GM21423 (cell line): ENCODE measurements at regions not wholly inside any gene's neighbourhood (a gene's known extent, or its start where the extent isn't known, plus 50 kb on each side); places are given as distances from the start of the nearest gene placed in this dataset.

Experiments used
- ATAC-seq: cut with Tn5 transposase; IDR thresholded peaks from one replicate; pipeline ENCODE4 v1.9.1; 2021; ENCODE audit warnings: mild to moderate bottlenecking, moderate library complexity; ENCODE audit not compliant: unreplicated experiment

DNA sequence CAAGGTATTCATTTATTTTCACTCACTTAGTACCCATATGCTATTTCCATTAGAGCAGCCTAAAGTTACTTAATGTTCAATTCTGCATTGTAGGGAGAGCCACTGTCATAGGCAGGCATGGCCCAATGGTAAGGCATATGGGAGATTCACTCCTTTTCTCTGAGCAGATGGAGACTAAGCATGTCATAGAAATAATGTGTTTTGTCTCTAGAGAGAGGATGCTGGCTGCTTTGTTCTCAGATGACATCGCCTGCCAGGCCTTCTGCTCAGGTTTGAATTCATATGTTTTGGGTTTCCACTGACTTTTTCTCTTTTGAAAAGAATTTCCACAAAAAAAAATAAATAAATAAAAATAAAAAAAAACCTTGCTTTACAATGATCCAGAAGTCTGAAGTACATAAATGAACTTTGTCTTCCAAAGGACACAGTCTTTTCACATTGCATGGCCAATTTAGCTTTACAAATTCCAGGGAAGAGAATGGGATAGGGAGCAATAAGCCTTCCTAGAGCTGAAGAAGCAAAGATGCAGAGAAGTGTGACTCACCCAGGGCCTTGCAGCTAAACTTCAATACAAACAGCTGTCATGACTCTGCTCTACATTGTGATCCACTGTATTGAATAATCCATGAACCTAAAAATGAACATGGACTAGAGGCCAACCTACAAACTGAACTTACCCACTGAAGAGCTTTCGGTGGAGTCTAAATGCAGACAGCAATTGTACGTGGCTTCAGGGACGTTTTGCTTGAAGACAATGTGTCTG lies 422.5 kb downstream of the CMPK2 start:
- no peak for ATAC-seq

DNA sequence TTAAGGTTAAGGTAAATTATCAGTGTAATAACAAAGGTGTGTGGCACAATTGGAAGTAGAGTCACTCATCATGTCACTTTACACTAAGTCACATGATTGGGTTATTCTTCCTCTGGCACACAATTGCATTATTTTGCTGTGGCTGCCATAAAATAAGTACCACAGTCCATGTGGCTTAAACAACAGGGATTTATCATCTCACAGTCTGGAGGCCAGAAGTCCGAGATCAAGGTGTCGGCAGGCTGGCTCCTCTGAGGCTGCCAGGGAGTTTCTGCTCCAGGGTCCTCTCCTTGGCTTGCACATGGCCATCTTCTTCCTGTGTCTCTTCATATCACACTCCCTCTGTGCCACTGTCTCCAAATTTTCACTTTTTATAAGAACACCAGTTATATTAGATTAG lies 421.2 kb downstream of the CMPK2 start:
- ATAC-seq = no peak

DNA sequence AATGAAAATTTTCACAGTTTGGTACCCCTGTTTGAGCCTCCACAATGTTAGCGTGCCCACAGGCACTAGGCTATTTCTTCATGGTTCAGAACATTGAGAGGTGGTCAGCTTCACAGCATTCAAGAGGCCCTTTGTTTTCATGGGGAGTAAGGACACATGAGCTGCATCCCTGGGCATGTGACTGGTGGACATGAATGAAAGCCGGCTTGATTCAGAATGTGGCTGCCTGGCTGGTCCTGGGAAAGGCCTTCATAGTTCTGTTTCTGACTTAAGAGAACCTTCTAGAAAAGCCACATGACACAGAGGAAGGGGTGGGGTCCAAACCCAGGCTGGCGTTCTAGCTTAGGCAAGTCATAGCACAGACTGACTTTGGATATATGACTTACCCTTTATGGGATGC lies 420.6 kb downstream of the CMPK2 start:
- no peak for ATAC-seq

DNA sequence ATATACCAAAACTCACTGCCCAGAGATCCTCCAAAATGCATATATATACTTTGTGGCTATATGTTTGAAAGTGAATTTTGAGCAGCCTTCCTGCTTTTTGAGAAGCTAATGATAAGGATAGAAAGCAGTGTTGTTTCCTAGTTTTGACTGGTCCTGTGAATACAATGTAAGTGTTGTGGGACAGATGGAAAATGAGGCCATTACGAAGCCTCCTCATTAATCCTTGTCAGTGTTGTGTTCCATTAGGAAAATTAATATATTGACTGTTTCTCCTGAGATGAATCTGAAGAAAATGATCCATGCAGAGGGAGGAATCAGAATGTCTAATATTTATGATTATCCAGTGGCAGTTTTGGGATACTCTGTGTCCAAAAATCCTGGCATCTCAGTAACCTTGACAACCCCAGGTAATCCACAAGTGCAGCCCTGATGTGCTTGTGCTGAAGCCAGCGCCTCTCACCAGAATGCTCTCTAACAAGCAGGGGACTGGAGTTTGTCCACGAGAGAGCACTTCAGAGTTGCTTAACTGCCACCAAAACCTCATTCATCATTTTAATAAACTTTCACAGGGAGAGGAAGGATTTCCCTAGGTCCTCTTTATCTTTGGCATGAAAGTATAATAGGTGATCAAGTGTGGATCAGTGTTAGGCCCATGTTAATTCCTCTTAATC lies 418.6 kb downstream of the CMPK2 start:
- ATAC-seq = no peak

DNA sequence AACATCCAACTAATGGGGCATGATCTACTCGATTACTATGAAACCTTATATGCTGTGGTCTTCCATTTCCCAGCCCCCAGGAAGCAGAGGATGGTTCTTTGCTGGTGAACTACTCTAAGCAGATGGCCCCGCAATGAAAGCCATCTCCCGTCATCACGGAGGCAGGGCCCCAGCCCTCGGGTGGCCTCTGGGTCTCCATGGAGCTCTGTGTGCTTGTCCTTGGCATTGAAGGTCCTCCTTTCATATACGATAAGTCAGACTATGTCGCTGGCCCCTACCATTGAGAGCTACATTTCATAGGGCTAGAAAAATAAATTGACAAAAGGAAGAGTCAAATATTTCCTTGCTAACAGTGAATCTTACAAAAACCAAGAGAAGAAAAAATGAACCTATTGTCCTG lies 416.8 kb downstream of the CMPK2 start:
- ATAC-seq = no peak

DNA sequence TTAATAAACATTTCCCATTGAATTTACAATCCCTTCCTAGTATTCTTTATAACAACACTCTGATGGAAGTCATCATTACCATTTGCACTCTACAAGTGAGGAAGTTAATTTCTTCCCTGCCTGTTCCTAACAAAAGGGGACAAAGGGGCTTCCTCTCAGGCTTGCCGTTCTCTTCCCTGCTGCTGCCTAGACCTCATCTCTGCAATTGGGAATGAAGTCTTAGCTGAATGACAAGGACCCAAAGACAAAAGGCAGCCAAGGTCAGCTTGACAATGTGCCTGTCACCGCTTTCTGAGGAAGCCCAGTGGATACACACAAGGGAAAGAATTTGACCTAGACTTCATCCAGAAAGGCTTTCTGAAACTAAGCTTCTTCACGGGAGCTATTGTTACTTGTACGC lies 416.4 kb downstream of the CMPK2 start:
- no peak for ATAC-seq

DNA sequence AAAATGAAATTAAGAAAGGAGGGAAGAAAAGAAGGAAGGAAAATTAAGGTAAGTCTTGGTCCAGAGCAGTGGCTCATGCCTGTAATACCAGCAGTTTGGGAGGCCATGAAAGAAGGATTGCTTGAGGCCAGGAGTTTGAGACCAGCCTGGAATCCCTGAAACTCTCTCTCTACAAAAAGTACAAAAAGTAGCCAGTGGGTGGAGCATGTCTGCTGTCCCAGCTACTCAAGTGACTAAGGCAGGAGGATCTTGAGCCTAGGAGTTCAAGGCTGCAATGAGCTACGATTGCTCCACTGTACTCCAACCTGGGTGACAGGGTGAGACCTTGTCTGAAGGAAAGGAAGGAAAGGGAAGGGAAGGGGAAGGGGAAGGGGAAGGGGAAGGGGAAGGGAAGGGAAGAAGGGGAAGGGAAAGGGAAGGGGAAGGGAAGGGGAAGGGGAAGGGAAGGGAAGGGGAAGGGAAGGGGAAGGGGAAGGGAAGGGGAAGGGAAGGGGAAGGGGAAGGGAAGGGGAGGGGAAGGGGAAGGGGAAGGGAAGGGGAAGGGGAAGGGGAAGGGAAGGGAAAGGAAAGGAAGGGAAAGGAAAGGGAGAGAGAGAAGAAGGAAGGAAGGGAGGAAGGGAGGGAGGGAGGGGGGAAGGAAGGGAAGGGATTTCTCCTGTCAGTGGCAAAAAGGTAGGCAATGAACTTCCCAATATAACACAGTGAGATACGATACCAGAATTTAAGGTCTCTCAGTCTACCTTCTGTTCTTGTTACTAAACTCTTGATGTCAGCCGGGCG lies 412.8 kb downstream of the CMPK2 start:
- ATAC-seq = no peak

DNA sequence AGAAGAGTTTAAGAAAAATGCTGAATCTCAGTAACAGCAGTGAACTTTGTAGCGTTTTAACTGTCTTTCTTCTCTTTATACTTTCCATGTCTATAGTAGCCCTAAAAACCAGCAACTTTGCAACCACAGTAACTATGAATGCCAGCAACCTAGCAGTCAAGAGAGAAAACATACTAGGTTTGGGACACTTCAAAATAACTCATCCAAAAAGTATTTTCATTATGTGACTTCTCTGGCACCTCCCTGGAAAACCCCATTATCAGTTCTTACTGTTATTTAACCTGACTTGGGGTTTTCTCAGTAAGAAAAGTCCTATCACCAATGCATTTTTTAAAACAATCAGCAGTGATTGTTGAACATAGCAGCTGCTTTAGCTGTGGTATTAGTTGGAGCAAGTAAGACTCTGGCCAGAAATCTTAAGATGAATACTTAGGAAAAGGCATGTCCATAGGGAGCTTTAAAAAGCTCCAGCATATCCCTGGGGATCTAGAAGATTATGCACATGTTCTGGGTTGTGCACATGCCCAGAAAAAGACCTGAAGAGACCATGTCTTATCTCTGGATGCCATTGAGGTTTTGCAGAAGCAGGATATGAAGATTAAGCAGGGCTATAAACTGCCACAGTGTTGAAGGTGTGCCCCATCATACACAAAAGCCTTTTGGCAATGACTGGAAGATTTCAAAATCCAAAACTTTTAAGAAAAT lies 411.3 kb downstream of the CMPK2 start:
- ATAC-seq = no peak

DNA sequence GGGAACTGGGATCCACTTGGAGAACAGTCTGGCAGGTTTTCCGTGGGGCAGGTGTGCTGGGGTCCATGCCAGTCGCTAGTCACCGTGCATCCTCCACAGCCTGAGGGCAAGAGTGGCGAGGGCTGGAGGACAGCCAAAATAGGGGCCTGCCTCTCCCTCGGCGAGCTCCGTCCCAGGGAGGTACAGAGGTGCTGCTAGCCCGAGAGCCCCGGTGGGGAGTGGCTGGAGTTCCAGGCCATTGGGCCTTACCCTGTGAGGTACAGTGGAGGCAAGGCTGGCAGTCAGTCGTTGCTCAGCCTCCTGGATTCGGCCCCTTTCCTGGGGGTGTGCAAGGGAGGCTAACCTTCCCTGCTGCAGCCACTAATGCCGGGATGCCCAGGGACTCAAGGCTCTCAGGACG lies 406.6 kb downstream of the CMPK2 start:
- ATAC-seq = no peak

DNA sequence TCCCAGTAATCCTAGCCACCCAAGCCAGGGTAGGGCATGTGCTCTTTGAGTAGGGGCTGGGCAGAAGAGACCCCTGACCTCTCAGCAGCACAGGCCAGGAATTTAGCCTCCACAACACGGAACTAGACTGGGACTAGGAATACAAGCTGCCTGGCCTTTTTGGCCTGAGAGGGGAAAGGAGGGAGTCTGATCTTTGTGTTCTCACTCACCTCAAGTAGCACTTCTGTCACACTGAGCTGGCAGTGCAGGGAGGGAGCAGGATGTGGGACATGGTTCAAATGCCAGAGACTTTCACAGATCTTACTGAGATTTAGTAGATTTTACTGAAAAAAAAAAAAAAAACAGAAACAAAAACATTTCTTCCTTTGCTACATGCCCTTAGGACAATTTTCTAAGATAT lies 395.2 kb downstream of the CMPK2 start:
- no peak for ATAC-seq

DNA sequence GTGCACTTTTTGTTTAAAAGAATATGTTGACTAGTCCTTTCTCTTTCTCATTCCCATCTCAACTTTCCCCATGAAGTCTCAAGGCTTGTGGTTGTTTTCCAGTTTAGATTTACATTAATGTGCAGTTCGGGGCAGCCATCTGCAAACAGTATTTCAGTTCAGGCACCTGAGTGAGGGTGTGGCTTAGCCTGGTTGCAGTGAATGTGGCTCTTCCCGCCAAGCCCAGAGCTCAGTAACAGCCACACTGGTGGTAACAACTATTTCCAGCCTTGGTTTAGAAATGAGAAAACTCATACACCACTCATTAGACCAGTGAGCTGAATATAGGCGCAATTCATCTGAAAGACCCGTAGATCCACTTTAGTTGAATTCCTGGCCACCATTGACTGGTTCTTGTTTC lies 394.3 kb downstream of the CMPK2 start:
- ATAC-seq = no peak

DNA sequence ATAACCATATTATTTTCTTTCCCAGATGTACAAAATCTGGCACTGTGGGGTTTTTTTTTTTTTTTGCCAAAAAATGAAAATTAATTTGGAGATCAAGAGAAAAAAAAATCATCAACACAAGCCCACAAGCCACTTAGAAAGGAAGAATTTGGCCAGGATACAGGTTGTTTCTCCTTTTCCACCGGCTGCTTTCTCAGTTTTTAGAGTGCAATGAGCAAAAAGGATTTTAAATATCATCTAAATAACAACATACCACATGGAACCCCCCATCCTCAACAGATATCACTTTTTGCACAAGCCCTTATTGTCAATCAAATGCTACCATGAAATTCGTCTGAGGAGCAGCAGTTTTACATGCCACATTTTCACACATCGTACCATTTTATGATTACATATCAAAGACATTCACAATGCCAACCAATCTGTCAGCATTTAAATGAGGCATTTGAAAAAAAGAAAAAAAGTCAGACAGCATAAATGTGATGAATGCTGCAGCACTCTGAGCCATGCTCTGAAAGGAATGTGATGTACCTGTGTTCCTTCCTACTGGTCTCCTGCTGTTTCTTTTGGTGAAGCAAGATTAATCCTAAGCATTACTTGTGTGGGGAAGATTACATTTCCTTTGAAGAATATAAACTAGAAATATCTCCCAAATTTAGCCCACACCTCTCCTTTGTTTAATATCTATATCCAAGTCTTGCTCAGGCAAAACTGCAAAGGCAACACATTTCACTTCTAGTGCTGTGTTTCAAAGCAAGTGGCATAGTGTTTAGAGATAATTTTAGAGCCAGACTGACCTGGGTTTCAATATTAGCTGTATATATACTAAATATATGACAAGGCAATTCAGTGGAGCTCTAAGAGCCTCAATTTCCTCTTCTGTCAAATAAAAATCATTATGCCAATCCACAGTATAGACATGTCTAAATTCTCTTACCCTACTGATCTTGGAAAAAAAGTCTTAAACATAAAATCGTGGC lies 391.3 kb downstream of the CMPK2 start:
- no peak for ATAC-seq

DNA sequence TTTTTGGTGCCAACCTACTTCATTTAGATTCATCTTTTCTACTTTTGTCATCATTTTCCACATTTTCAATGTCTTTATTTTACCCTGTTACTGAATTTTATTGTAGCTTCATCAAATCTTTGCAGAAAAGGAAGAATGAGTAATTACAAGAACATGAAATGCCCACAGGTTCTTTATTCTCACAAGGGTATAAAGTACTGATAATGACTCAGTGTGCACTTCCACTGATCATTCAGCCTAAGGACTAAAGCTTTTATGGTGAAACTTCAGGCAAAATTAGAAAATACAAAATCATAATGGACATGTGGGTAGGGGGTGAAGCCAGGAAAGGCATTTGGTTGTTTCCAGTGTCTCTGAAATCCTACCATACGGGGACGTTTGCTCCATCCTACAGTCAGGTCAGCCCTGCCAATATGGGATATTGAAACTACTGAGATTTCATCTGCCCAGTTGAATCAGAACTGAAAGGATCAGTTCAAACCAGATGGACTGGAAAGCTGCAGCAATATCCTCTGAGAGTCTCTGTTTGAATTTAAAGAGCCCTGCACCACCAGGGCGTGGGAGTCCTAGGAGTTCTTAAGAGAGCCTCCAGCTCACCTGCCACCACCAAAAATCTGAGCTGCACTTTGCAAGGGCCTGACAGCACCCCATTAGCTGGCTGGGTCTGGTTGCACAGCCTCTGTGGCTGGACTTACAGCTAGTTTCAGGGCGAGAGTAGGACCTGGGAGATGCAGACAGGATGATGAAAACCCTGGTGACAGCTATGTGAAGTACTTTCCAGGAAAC lies 390.4 kb downstream of the CMPK2 start:
- ATAC-seq = no peak

DNA sequence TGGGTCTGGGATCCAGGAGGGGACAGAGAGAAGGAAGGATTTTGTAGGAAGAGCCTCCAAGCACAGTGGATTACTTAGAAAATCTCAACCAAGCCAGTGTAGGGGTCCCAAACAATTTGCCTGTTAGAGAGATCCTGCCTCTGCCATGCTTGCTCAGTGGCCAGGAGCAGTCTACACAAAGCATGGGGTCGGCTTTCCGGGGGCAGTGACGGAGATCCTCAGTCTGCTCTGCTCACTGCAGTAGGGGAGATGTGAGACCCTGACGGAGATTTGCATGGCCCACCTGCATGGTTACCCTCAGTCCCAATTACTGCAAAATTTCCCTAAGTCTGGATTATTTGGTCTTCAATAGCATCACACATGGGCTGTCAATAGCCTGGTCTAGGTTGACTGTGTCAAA lies 385.2 kb downstream of the CMPK2 start:
- no peak for ATAC-seq

DNA sequence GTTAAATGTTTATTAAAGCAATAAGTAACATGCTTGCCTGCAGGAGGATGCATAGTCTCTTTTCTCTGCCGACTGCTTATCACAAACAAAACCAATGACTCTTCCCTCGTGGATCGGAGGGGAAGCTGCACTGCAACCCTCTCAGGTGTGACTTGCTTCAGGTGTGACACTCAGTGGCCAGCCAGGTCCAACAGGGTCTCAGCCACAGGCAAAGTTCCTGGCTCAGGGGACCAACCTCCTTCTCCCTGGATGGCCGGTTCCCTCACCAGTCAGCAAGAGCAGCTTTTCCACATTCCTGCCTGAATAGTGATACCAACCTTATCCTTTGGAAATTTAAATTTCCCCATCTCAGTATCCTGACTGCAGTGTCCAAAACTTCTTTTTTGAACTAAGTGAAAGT lies 383.5 kb downstream of the CMPK2 start:
- ATAC-seq = no peak

DNA sequence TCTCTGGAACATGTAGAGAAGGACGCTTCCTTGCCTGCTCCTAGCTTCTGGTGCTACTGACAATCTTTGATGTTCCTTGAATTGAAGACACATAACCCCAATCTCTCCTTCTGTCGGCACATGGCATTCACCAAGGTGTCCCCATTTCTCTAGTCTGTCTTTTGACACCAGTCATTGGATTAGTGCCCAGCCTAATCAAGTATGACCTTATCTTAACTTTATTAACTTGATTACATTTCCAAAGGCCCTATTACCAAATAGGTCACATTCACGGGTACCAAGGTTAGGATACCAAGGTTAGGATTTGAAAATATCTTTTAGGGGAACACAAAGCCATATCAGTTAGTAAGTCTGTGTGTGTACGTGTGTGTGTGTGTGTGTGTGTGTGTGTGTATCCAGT lies 377.9 kb downstream of the CMPK2 start:
- ATAC-seq = no peak

DNA sequence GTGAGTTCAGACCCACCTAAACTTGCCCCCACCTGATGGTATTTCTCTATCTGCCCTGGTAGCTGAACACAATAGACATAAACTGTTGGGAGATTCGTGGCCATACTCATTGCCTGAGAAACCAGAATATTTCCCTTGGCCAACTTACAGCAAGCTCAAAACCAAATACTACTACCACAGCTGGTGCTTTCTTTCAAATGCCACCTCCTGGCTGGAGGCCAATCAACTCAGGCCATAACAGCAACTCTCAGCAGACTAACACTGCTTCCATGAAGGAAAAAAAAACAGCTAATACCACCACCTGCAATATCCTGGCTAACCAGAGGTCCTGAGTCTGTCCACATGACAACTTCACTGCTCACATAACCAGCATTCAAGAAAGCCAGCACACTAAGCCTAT lies 373.1 kb downstream of the CMPK2 start:
- ATAC-seq = no peak

DNA sequence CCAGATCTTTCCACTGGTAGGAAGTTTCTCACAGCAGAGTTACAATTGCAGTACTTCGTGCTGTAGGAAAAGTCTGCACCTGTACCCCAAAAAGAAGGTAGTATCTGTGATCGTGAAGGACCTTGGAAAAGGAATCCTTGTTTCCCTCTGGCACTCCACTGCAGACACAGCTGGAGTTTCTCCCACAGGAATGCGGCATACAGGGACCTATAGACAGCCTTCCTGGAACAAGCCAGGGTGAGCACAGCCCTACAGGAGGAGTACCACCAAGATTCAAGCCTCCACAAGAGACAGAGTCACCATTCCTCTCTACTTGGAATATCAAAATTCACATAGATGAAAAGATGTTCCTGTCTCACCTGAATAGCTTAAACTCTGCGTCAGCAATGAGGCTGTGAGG lies 372.4 kb downstream of the CMPK2 start:
- no peak for ATAC-seq

DNA sequence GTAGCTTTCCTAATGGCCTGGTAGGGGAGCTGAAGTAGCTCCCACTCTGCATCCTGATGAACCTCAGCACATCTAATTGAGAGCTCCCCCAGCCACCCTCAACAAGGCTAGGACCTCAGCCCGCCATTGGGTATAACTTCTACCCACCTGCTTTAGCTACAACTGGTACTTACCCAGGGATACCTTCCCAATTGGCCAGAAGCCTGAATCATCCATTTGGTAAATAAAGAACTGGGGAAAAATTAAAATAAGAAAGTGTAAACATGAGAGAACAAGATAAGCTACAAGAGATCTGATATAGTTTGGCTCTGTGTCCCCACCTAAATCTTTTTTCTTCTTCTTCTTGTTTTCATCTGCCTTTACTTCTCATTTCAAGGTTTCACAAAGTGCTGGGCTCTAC lies 372.0 kb downstream of the CMPK2 start:
- ATAC-seq = no peak
